ENCODE measurements at regions not wholly inside any gene's neighbourhood (a gene's known extent, or its start where the extent isn't known, plus 50 kb on each side); places are given as distances from the start of the nearest gene placed in this dataset.

DNA sequence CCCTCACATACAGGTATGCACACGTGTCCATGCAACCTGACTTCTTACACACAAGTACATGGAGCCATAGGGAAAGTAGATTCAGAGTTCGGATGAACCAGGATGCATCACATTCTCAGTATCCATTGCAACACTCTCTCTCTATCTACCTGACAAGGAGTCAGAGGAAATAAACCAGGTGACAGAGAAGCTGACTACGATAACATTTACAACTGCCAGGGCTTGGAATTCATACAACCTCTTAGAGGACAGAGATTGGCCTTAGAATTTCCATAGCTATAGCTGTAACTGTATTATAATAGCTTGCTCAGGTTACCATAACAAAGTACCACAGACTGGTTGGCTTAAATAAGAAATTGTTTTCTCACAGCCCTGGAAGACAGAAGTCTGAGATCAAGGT is 116.9 kb upstream of the PALMD start:
- H3K4me3 ChIP-seq, result no peak overlapping the region
- H3K4me1 ChIP-seq, result peaks cover 0 to 8% (median 3%) of the 10 kb centered on the region in 3 donors
- H3K36me3 ChIP-seq, result no peaks in the 10 kb centered on the region
- 69 to 75% methylated on average over 3 of the region's 3 CpGs for WGBS, 2 donors
- FAIRE-seq (no peak), DNase-seq (no peak), ATAC-seq (no peak)
- TF ChIP-seq, protein P1, sequence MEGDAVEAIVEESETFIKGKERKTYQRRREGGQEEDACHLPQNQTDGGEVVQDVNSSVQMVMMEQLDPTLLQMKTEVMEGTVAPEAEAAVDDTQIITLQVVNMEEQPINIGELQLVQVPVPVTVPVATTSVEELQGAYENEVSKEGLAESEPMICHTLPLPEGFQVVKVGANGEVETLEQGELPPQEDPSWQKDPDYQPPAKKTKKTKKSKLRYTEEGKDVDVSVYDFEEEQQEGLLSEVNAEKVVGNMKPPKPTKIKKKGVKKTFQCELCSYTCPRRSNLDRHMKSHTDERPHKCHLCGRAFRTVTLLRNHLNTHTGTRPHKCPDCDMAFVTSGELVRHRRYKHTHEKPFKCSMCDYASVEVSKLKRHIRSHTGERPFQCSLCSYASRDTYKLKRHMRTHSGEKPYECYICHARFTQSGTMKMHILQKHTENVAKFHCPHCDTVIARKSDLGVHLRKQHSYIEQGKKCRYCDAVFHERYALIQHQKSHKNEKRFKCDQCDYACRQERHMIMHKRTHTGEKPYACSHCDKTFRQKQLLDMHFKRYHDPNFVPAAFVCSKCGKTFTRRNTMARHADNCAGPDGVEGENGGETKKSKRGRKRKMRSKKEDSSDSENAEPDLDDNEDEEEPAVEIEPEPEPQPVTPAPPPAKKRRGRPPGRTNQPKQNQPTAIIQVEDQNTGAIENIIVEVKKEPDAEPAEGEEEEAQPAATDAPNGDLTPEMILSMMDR (IDR thresholded peaks at IDR 0.05), result no peak
- H3K27ac ChIP-seq, result no peak overlapping the region
- H3K9me3 ChIP-seq, result no peaks in the 10 kb centered on the region
- intact Hi-C loops (cut with DNase I), result no loop called here
- H3K27me3 ChIP-seq, result no peaks in the 10 kb centered on the region

DNA sequence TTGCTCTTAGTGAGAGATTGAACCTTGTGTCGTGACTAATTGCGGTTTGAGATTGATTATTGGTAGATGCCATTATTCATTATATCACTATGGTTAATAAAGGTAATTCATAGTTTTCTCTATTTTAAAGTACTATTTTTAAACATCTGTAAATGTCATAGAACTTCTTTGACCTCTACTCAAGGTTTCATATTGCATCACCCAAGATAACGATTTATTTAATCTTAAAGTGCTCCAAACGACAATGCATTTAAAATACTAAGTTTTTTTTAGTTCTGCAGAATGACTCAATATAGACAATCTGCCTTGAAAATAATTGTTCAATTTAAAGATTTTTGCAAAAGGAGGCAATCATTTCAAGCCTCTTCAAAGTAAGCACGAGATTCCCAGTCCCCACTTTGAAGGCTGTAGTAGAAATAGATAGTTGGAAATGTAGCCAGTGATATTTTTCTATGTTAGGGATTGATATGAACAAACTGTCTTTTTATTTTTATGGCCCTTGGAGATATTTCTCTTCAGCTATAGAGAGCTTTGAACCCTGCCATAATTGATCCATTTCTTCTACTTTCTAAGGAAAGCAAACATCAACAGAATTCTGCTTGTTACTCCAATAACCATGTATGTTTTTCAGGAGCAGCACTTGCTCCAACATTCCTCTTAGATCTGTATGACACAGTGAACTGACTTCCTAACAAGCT is 114.2 kb upstream of the PALMD start:
- Histone ChIP-seq H3K9me3 (no peaks in the 10 kb centered on the region), H3K4me1 (peaks cover 0 to 8% (median 3%) of the 10 kb centered on the region in 3 donors), H3K27me3 (no peaks in the 10 kb centered on the region), H3K4me3 (no peak overlapping the region), H3K27ac (no peak overlapping the region), H3K36me3 (no peaks in the 10 kb centered on the region)
- ATAC-seq, result peak in 1 of 4 donors; percentile 26
- FAIRE-seq, result no peak
- intact Hi-C loops (cut with DNase I), result no loop called here
- no peak for DNase-seq
- 17 to 19% methylated on average over 5 of the region's 5 CpGs for WGBS, 2 donors
- TF ChIP-seq, protein P1 (IDR thresholded peaks at IDR 0.05), result no peak

DNA sequence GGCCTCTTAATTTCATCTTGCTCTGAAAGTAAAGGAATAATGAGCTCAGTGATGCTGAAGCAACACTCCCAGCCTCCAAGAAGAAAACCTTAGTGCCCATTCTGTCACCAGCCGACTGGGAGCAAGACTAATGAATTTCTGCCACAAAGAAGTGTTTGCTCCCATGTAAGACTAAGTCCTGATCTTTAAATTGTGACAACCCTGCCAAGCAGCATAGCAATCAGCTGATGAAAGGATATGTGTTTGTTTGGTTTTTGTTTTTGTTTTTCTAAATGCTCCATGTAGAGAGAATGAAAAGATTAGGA is 113.7 kb upstream of the PALMD start:
- DNase-seq, result no peak
- WGBS, 2 donors, result 16 to 20% methylated on average over 1 of the region's 1 CpG
- TF ChIP-seq, protein P1 (IDR thresholded peaks at IDR 0.05), result no peak
- peaks cover 0 to 8% (median 3%) of the 10 kb centered on the region in 3 donors for H3K4me1 ChIP-seq
- H3K27me3 ChIP-seq, result no peaks in the 10 kb centered on the region
- H3K4me3 ChIP-seq, result no peak overlapping the region
- H3K9me3 ChIP-seq, result no peaks in the 10 kb centered on the region
- intact Hi-C loops (cut with DNase I), result no loop called here
- FAIRE-seq, result no peak
- ATAC-seq, result no peak
- H3K36me3 ChIP-seq, result no peaks in the 10 kb centered on the region
- H3K27ac ChIP-seq, result no peak overlapping the region

DNA sequence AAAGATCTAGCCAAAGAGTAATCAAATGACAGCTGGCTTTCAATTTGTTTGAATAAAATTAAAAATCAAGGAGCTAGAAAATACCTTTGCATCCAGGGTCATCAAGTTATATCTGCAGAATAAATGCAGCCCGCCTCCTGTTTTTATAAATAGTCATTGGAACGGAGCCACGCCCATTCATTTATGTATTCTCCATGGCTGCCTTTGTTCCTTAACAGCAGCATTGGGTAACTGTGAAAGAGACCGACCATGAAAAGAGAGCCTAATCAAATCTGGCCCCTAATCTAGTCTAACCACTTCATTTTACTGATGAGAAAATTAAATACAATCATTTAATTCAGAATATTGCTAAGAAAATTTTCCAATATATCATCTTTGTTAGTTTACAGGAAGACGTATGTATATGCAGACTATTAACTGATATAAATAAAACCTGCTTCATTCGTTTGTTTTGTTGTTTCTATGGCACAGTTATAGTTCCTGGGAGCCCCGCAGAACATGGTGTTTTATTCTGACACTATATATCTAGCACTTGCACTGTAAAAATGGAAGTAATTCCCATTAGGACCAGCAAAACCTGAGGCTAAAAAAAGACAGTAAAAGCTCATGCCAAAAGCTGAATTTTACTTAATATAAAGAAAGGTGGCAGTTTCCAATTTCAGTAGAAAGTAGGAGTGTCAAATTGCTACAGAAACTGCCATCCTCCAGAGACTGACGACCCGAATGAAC is 111.8 kb upstream of the PALMD start:
- H3K4me1 ChIP-seq, result peaks cover 0 to 8% (median 3%) of the 10 kb centered on the region in 3 donors
- no peak for FAIRE-seq
- intact Hi-C loops (cut with DNase I), result no loop called here
- no peaks in the 10 kb centered on the region for H3K9me3 ChIP-seq
- 45 to 54% methylated on average over 9 of the region's 9 CpGs for WGBS, 2 donors
- no peak overlapping the region for H3K27ac ChIP-seq
- ATAC-seq, result no peak
- H3K36me3 ChIP-seq, result no peaks in the 10 kb centered on the region
- no peaks in the 10 kb centered on the region for H3K27me3 ChIP-seq
- no peak overlapping the region for H3K4me3 ChIP-seq
- no peak for DNase-seq
- TF ChIP-seq, protein P1 (IDR thresholded peaks at IDR 0.05), result no peak

DNA sequence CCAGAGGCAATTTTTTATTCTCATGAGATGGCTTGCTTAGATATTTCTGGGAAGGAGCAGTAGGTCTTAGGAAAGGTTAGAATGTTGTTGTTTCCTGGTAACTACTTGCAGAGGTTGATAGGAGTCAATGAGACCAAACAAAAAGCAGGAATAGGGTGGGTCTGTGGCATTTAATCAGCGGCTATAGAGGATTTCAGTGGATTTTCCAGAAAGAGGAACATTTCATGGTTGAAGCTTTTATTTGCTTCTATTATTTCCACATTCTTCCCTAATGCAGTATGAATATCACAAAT is 111.3 kb upstream of the PALMD start:
- Histone ChIP-seq H3K27ac (no peak overlapping the region), H3K9me3 (no peaks in the 10 kb centered on the region), H3K36me3 (no peaks in the 10 kb centered on the region), H3K27me3 (no peaks in the 10 kb centered on the region), H3K4me1 (peaks cover 0 to 8% (median 3%) of the 10 kb centered on the region in 3 donors), H3K4me3 (no peak overlapping the region)
- no peak for FAIRE-seq
- ATAC-seq, result no peak
- TF ChIP-seq, protein P1 (IDR thresholded peaks at IDR 0.05), result no peak
- intact Hi-C loops (cut with DNase I), result no loop called here
- DNase-seq, result no peak
- WGBS, 2 donors, result 53 to 57% methylated on average over 1 of the region's 1 CpG
